ENCODE measurements at regions not wholly inside any gene's neighbourhood (a gene's known extent, or its start where the extent isn't known, plus 50 kb on each side); places are given as distances from the start of the nearest gene placed in this dataset.

GRCh38 chr9:99516657-99517049 lies 294.6 kb downstream of the SEC61B start:
- intact Hi-C loops (cut with micrococcal nuclease) = loop anchor here (2.0 to 5.0 kb wide), 2 partner anchors 206 to 302 kb away; no protein-coding TSS in a partner anchor
- H3K4me3 Mint-ChIP-seq (ENCODE audit: low read depth) = no peak overlapping the region
- H3K36me3 Mint-ChIP-seq (ENCODE audit: low read depth) = no peaks in the 10 kb centered on the region
- H3K4me1 Mint-ChIP-seq (ENCODE audit: low read depth) = peaks cover 24% of the 10 kb centered on the region
- peak overlapping the region; percentile 54 for H3K27ac Mint-ChIP-seq
- H3K9me3 Mint-ChIP-seq = no peaks in the 10 kb centered on the region
- H3K27me3 Mint-ChIP-seq (ENCODE audit: low read depth) = no peaks in the 10 kb centered on the region
- no peak for DNase-seq (ENCODE audit: low spot score)

DNA sequence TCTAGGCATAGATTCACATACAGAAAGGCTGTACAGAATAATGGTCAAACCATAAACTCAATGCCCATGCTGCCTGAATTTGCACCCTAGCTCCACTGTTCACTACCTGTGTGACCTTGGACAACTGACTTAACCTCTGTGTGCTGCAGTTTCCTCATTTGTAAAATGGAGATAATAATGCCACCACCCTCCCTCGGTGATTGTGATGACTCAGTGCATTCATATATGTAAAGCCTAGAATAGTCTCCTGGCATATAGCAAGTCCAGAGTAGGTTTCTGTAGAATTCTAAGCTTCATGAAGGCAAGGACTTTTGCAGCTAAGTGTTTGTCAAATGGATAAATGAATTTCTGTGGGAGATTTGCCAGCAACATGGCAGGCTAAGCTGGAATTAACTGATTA lies 297.8 kb upstream of the NR4A3 start:
- H3K4me1 Mint-ChIP-seq (ENCODE audit: low read depth) = peaks cover 9% of the 10 kb centered on the region
- H3K27me3 Mint-ChIP-seq (ENCODE audit: low read depth) = peaks cover 7% of the 10 kb centered on the region
- no peaks in the 10 kb centered on the region for H3K36me3 Mint-ChIP-seq (ENCODE audit: low read depth)
- intact Hi-C loops (cut with micrococcal nuclease) = no loop called here
- no peak overlapping the region for H3K4me3 Mint-ChIP-seq (ENCODE audit: low read depth)
- no peak overlapping the region for H3K27ac Mint-ChIP-seq
- DNase-seq (ENCODE audit: low spot score) = no peak
- no peaks in the 10 kb centered on the region for H3K9me3 Mint-ChIP-seq

DNA sequence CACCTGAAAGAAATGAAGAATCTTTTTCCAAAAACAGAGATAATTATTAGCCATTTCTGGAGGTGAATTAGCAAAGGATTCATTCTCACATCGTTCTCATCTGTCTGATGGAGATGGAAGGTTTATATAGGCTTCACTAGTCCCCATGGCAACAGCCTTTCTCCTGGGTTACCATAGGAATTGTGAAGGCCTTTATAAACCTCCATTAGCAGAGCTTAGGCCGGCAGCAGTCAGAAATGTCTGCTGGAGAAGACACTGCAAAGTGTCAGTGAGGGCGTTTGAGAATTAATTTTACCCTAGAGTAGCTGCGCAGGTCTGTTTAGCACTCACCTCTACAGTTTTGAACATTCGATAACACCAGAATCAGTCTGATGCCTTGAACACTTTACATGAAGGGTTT lies 290.4 kb upstream of the NR4A3 start:
- Mint-ChIP-seq H3K27me3 (ENCODE audit: low read depth) (peaks cover 14% of the 10 kb centered on the region), H3K27ac (no peak overlapping the region), H3K36me3 (ENCODE audit: low read depth) (no peaks in the 10 kb centered on the region), H3K4me1 (ENCODE audit: low read depth) (peaks cover 8% of the 10 kb centered on the region), H3K9me3 (no peaks in the 10 kb centered on the region), H3K4me3 (ENCODE audit: low read depth) (no peak overlapping the region)
- intact Hi-C loops (cut with micrococcal nuclease) = no loop called here
- no peak for DNase-seq (ENCODE audit: low spot score)

- Mint-ChIP-seq H3K27me3 (ENCODE audit: low read depth) (peaks cover 12% of the 10 kb centered on the region), H3K36me3 (ENCODE audit: low read depth) (no peaks in the 10 kb centered on the region), H3K27ac (peak overlapping the region; percentile 13), H3K9me3 (no peaks in the 10 kb centered on the region), H3K4me3 (ENCODE audit: low read depth) (no peak overlapping the region), H3K4me1 (ENCODE audit: low read depth) (peaks cover 8% of the 10 kb centered on the region)
- no peak for DNase-seq (ENCODE audit: low spot score)
- intact Hi-C loops (cut with micrococcal nuclease) = no loop called here
These were observed 288.3 kb upstream of the NR4A3 start for GRCh38 chr9:99533421-99533820.

DNA sequence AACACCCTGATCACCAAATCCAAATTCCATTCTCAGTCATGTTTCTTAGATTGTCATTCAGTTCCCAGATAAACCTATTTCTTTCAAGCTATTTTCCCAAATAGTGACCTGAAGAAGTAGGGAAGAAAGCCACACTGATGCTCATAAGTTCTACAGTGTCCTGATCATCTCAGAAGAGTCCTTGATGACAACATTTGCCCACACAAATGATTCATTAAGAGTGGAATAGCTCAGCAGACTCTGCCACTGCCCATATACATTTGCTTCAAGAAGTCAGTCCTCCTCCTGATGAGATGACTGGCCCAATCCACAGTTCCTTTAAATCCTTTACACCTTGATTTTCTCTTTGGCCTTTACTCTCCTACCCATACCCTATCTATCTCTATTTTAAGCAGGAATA lies 283.7 kb upstream of the NR4A3 start:
- H3K9me3 Mint-ChIP-seq = no peaks in the 10 kb centered on the region
- no peak for DNase-seq (ENCODE audit: low spot score)
- no peak overlapping the region for H3K4me3 Mint-ChIP-seq (ENCODE audit: low read depth)
- peaks cover 5% of the 10 kb centered on the region for H3K27me3 Mint-ChIP-seq (ENCODE audit: low read depth)
- no peaks in the 10 kb centered on the region for H3K36me3 Mint-ChIP-seq (ENCODE audit: low read depth)
- H3K27ac Mint-ChIP-seq = no peak overlapping the region
- H3K4me1 Mint-ChIP-seq (ENCODE audit: low read depth) = peaks cover 6% of the 10 kb centered on the region
- intact Hi-C loops (cut with micrococcal nuclease) = no loop called here

DNA sequence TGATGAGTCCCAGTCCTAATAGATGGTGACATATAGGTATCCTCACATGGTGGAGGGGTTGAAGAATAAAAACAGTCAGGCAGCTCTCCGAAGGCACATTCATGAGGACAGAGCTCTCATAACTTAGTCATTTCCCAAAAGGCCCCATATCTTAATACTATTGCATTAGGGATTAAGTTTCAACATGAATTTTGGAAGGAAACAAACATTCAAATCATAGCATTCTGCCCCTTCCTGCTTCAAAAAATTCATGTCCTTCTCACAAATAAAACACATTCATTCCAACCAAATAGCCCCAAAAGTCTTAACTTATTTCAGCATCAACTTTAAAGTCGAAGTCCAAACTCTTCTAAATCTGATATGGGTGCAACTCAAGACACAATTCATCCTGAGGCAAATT lies 277.2 kb upstream of the NR4A3 start:
- DNase-seq (ENCODE audit: low spot score) = no peak
- H3K4me3 Mint-ChIP-seq (ENCODE audit: low read depth) = no peak overlapping the region
- H3K36me3 Mint-ChIP-seq (ENCODE audit: low read depth) = no peaks in the 10 kb centered on the region

GRCh38 chr9:99549441-99549840 lies 272.2 kb upstream of the NR4A3 start:
- Mint-ChIP-seq H3K27ac (no peak overlapping the region), H3K36me3 (ENCODE audit: low read depth) (no peaks in the 10 kb centered on the region), H3K4me3 (ENCODE audit: low read depth) (no peak overlapping the region), H3K4me1 (ENCODE audit: low read depth) (peaks cover 5% of the 10 kb centered on the region), H3K27me3 (ENCODE audit: low read depth) (peaks cover 10% of the 10 kb centered on the region), H3K9me3 (peaks cover 25% of the 10 kb centered on the region)
- no peak for DNase-seq (ENCODE audit: low spot score)
- intact Hi-C loops (cut with micrococcal nuclease) = no loop called here

More for the DNA sequence above, 277.2 kb upstream of the NR4A3 start:
- peaks cover 10% of the 10 kb centered on the region for H3K27me3 Mint-ChIP-seq (ENCODE audit: low read depth)
- H3K9me3 Mint-ChIP-seq = peaks cover under 1% of the 10 kb centered on the region
- no peak overlapping the region for H3K27ac Mint-ChIP-seq
- no peaks in the 10 kb centered on the region for H3K4me1 Mint-ChIP-seq (ENCODE audit: low read depth)
- intact Hi-C loops (cut with micrococcal nuclease) = no loop called here

DNA sequence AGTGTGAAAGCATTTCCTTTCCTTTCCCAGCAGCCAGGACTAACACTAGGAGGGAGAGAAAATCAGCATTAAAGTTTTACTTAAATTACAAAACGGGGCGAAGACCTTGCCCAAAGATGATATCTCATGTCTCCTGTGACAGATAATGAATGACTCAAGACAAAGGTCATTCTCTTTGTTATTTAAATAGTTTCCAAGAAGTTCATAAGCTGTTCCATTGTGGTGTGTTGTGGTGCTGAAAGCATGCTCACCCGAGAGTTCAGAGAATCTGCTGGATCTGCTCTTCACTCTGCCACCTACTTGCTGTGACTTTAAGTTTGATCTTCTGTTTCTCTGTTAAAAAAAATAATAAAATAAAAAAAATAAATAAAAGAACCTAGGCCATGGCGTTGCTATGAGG lies 265.9 kb upstream of the NR4A3 start:
- Mint-ChIP-seq H3K27me3 (ENCODE audit: low read depth) (peaks cover 2% of the 10 kb centered on the region), H3K36me3 (ENCODE audit: low read depth) (no peaks in the 10 kb centered on the region), H3K4me3 (ENCODE audit: low read depth) (no peak overlapping the region), H3K4me1 (ENCODE audit: low read depth) (peaks cover 14% of the 10 kb centered on the region), H3K9me3 (peaks cover 19% of the 10 kb centered on the region), H3K27ac (peak overlapping the region; percentile 48)
- intact Hi-C loops (cut with micrococcal nuclease) = loop anchor here (5.0 kb wide), 1 partner anchor 43 kb away; no protein-coding TSS in a partner anchor
- DNase-seq (ENCODE audit: low spot score) = no peak

- Mint-ChIP-seq H3K36me3 (ENCODE audit: low read depth) (no peaks in the 10 kb centered on the region), H3K9me3 (peaks cover 12% of the 10 kb centered on the region), H3K27me3 (ENCODE audit: low read depth) (peaks cover 2% of the 10 kb centered on the region), H3K27ac (no peak overlapping the region), H3K4me3 (ENCODE audit: low read depth) (no peak overlapping the region), H3K4me1 (ENCODE audit: low read depth) (peaks cover 14% of the 10 kb centered on the region)
- intact Hi-C loops (cut with micrococcal nuclease) = loop anchor here (5.0 kb wide), 1 partner anchor 45 kb away; no protein-coding TSS in a partner anchor
- no peak for DNase-seq (ENCODE audit: low spot score)
These were observed 264.7 kb upstream of the NR4A3 start for GRCh38 chr9:99556998-99557397.

DNA sequence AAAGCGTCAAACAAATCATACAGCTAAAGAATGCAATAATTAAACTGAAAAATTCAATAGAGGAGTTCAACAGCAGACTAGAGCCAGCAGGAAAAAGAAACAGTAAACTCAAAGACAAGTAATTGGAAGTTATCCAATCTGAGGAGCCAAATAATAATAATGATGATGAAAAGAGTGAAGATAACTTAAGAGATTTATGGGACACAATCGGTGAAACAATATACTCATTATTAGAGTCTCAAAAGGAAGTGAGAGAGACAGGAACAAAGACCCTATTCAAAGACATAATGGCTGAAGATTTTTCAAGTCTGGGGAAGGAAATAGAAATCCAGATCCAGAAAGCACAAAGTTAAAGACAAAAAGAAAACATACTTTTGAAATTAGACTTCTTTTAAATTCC lies 263.9 kb upstream of the NR4A3 start:
- Mint-ChIP-seq H3K4me3 (ENCODE audit: low read depth) (no peak overlapping the region), H3K27me3 (ENCODE audit: low read depth) (peaks cover 2% of the 10 kb centered on the region), H3K9me3 (peaks cover 7% of the 10 kb centered on the region), H3K4me1 (ENCODE audit: low read depth) (peaks cover 14% of the 10 kb centered on the region), H3K27ac (no peak overlapping the region), H3K36me3 (ENCODE audit: low read depth) (no peaks in the 10 kb centered on the region)
- no peak for DNase-seq (ENCODE audit: low spot score)
- intact Hi-C loops (cut with micrococcal nuclease) = loop anchor here (5.0 kb wide), 1 partner anchor 46 kb away; no protein-coding TSS in a partner anchor

- Mint-ChIP-seq H3K27ac (no peak overlapping the region), H3K27me3 (ENCODE audit: low read depth) (peaks cover 2% of the 10 kb centered on the region), H3K4me1 (ENCODE audit: low read depth) (peaks cover 12% of the 10 kb centered on the region), H3K36me3 (ENCODE audit: low read depth) (no peaks in the 10 kb centered on the region), H3K9me3 (peaks cover 7% of the 10 kb centered on the region), H3K4me3 (ENCODE audit: low read depth) (no peak overlapping the region)
- intact Hi-C loops (cut with micrococcal nuclease) = loop anchor here (5.0 kb wide), 1 partner anchor 47 kb away; no protein-coding TSS in a partner anchor
- no peak for DNase-seq (ENCODE audit: low spot score)
These were observed 261.9 kb upstream of the NR4A3 start for GRCh38 chr9:99559776-99560175.

DNA sequence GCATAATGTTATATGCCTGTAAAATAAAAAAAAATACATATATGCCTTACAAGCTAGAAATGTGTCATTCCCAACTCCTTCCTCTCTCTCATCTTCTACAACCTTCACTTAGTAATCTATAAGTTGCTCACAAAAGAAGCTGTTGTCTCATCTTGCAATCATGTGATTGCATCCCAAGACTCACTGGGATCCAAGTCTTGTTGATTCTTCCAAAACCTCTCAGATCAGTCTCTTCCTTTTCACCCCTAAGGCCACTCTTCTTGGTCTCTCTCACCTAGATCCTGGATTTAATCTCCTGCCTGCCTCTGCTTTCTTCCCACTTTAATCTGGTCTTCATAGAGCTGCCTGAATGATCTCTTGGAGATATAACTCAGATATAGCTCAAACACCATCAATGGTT lies 261.1 kb upstream of the NR4A3 start:
- intact Hi-C loops (cut with micrococcal nuclease) = no loop called here
- peaks cover 10% of the 10 kb centered on the region for H3K4me1 Mint-ChIP-seq (ENCODE audit: low read depth)
- H3K4me3 Mint-ChIP-seq (ENCODE audit: low read depth) = no peak overlapping the region
- no peaks in the 10 kb centered on the region for H3K36me3 Mint-ChIP-seq (ENCODE audit: low read depth)
- DNase-seq (ENCODE audit: low spot score) = no peak
- peaks cover 2% of the 10 kb centered on the region for H3K27me3 Mint-ChIP-seq (ENCODE audit: low read depth)
- peaks cover 7% of the 10 kb centered on the region for H3K9me3 Mint-ChIP-seq
- H3K27ac Mint-ChIP-seq = no peak overlapping the region

GRCh38 chr9:99561509-99561917 lies 260.2 kb upstream of the NR4A3 start:
- intact Hi-C loops (cut with micrococcal nuclease) = no loop called here
- Mint-ChIP-seq H3K27ac (no peak overlapping the region), H3K36me3 (ENCODE audit: low read depth) (no peaks in the 10 kb centered on the region), H3K9me3 (peaks cover 7% of the 10 kb centered on the region), H3K4me1 (ENCODE audit: low read depth) (peaks cover 3% of the 10 kb centered on the region), H3K27me3 (ENCODE audit: low read depth) (peaks cover 2% of the 10 kb centered on the region), H3K4me3 (ENCODE audit: low read depth) (no peak overlapping the region)
- DNase-seq (ENCODE audit: low spot score) = no peak
